NCI-H1417 treated with DMSO at 0.1 percent for 48 hours (cell line): ENCODE measurements at regions not wholly inside any gene's neighbourhood (a gene's known extent, or its start where the extent isn't known, plus 50 kb on each side); places are given as distances from the start of the nearest gene placed in this dataset.
A peak's percentile ranks its signal among the peaks of the same experiment; 100 is the strongest.
"Not testable (repeated sequence)": the region's sequence is repeated elsewhere in the genome, so short reads cannot be mapped to it uniquely, and the experiment has no call there.

Source experiments
- DNase-seq: peaks from one replicate; lab custom pipeline; 2025; lab: John Stamatoyannopoulos, UW

- no peak for DNase-seq
These were observed 72.9 kb downstream of the ZNF622 start for GRCh38 chr5:16392718-16393117.

- no peak for DNase-seq
These were observed 73.5 kb downstream of the ZNF622 start for GRCh38 chr5:16391858-16392649.

- DNase-seq: no peak
These were observed 74.8 kb downstream of the ZNF622 start for GRCh38 chr5:16390825-16391224.

GRCh38 chr5:16385516-16386090, 80.0 kb downstream of the ZNF622 start:
- DNase-seq: no peak

GRCh38 chr5:16384804-16385203, 80.8 kb downstream of the ZNF622 start:
- DNase-seq: no peak

- no peak for DNase-seq
These were observed 81.4 kb downstream of the ZNF622 start for GRCh38 chr5:16384222-16384621.

- no peak for DNase-seq
These were observed 82.0 kb downstream of the ZNF622 start for GRCh38 chr5:16383544-16384052.

- no peak for DNase-seq
These were observed 83.6 kb downstream of the ZNF622 start for GRCh38 chr5:16382047-16382446.

GRCh38 chr5:16378762-16379161, 86.8 kb downstream of the ZNF622 start:
- DNase-seq: no peak

- DNase-seq: no peak
These were observed 93.1 kb downstream of the ZNF622 start for GRCh38 chr5:16372493-16372892.

GRCh38 chr5:16366491-16366890, 99.1 kb downstream of the ZNF622 start:
- no peak for DNase-seq

- no peak for DNase-seq
These were observed 100.7 kb downstream of the ZNF622 start for GRCh38 chr5:16364910-16365309.

- DNase-seq: not testable (repeated sequence)
These were observed 112.2 kb downstream of the ZNF622 start for GRCh38 chr5:16353439-16353838.

GRCh38 chr5:16350816-16351215, 114.8 kb downstream of the ZNF622 start:
- DNase-seq: peak; percentile 89

- DNase-seq: no peak
These were observed 119.2 kb downstream of the ZNF622 start for GRCh38 chr5:16346380-16346779.

GRCh38 chr5:16345454-16345853, 120.1 kb downstream of the ZNF622 start:
- no peak for DNase-seq

GRCh38 chr5:16326137-16326536, 139.5 kb downstream of the ZNF622 start:
- no peak for DNase-seq

GRCh38 chr5:16321284-16321683, 141.7 kb upstream of the MARCHF11 start:
- no peak for DNase-seq

- DNase-seq: no peak
These were observed 135.9 kb upstream of the MARCHF11 start for GRCh38 chr5:16315501-16315900.

GRCh38 chr5:16313761-16314160, 134.2 kb upstream of the MARCHF11 start:
- DNase-seq: peak; percentile 49

- DNase-seq: no peak
These were observed 133.2 kb upstream of the MARCHF11 start for GRCh38 chr5:16312785-16313184.

GRCh38 chr5:16311666-16312065, 132.1 kb upstream of the MARCHF11 start:
- no peak for DNase-seq

GRCh38 chr5:16306812-16307211, 127.2 kb upstream of the MARCHF11 start:
- no peak for DNase-seq

GRCh38 chr5:16304846-16305245, 125.3 kb upstream of the MARCHF11 start:
- DNase-seq: no peak
